Muscle of back (tissue), 3 donors: ENCODE measurements at regions not wholly inside any gene's neighbourhood (a gene's known extent, or its start where the extent isn't known, plus 50 kb on each side); places are given as distances from the start of the nearest gene placed in this dataset.
"Not testable (repeated sequence)": the region's sequence is repeated elsewhere in the genome, so short reads cannot be mapped to it uniquely, and the experiment has no call there.

ENCODE experiments used
- DNase-seq, 3 donors: peaks; one replicate each; pipeline versions ENCODE4 v3.0.0 to v3.0.0-alpha.2; 2013

DNA sequence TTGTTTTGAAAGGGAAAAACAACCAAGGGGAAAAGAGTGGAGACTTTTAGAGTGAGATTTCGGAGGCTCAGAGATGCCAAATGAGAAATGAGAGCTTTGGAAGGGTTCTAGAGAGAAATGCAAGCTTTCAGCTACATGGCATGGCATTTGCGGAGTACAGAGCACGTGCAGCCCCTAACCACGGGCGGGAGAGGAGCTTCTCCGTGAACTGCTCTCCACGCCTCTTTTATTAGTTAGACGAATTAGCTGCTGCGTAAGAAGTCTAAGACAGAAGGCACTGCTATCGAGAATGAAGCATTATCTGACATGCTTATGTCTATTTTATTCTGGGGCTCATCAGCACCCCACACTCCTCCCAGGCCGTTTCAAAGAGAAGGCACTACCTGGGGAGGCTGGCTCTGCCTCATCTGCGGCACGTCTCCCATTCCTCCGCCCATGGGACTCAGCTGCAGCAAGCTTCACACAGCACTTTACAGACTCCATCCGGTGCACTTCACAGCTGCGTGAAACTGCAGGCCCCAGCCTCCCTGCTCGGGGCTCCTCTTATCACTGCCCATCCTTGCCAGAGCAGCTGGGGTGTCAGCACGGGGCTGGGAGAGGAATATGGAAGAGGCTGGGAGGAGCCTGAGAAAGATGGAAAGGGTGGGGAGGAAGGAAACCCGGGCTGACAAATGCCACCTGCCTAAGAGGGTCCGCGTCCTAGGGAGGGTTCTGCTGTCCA is 207.3 kb upstream of the APCDD1 start:
- peak in 1 of 3 donors; percentile 86 for DNase-seq

DNA sequence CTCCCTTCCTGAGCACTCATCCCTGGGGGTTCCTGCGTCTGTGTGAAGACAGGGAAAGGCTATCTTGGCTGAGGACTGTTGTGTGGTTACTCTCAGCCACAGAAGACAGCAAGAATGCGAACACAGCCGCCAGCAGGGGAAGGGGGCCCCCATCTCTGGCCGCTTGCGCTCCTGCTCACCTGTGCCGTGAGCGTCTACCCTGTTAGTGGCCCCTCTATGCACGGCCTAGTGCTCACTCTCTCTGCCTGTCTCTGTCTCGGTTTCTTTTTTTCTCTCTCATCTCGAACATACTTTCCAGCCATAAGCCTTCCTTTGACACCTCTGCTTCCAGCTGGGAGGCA is 206.7 kb upstream of the APCDD1 start:
- no peak for DNase-seq

DNA sequence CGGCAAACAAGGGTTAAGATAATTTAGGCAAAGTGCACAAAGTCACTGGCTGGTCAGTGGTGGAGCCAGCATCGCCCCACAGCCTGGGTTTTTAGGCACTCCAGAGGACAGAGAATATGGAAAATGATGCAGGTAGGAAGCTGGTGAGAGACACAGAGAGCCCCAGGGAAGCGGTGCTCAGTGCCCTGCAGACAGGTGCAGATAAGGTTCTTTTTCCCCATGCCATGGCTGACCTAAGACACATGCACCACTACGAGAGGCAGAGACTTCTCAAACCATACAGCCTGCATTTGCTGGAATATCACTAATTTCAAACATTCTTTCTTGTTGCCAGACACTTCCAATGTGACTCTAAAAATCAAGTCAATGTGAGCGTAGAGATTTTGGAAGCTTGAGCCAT is 205.7 kb upstream of the APCDD1 start:
- no peak for DNase-seq

DNA sequence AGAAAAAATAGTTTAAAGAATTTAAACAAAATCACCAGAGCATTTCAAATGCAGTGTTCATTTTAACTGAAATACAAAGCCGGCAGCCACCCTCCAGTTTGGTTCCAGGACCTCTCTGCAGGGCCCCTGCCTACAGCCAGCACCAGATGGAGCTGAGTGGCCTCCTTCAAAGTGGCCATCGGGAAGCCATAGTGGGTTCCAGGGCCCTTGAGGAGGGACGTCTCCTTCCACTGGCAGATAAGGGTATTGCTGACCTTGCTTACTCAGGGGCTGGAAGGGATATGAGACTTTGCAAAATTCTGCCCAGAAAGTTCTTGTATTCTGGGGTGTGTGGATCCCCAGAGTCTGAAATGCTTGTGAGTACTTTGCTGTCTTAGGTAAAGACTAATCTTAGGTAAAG is 205.2 kb upstream of the APCDD1 start:
- no peak for DNase-seq

DNA sequence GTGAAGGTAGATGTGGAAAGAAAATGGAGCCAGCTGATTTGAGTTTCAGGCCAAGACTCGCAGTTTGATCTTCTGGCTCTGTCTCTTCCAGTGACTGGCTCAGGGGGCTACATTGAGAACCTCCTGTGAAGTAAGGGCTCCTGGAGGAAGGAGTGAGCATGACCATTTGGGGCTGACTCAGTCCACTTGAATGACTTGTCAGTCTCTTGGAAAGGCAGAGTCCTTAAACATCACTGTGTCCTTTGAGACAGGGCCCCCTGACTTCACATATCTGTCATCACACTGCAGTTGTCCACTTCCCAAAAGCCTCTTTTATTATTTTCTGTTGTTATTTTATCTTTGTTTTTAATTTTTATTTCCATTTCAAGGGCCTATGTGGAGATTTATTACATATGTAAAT is 204.6 kb upstream of the APCDD1 start:
- no peak for DNase-seq

DNA sequence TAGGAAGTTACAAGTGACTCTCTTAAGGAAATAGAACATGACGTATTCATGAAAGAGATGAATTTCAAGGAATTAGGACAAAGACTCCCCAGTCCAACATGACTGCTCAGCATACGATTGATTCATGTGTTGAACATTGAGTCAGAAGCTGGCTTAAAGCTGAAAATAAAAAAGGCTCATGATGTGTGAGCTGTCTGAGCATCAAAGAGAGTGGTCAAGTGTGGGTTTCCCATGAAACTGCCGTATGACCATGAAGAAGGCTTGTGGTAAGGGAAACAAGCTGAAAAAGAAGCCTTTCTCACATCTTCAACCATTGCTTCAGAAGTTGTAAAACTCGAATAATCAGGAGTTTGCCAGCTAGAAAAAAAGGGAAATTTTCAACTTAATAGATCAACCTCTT is 201.9 kb upstream of the APCDD1 start:
- no peak for DNase-seq

DNA sequence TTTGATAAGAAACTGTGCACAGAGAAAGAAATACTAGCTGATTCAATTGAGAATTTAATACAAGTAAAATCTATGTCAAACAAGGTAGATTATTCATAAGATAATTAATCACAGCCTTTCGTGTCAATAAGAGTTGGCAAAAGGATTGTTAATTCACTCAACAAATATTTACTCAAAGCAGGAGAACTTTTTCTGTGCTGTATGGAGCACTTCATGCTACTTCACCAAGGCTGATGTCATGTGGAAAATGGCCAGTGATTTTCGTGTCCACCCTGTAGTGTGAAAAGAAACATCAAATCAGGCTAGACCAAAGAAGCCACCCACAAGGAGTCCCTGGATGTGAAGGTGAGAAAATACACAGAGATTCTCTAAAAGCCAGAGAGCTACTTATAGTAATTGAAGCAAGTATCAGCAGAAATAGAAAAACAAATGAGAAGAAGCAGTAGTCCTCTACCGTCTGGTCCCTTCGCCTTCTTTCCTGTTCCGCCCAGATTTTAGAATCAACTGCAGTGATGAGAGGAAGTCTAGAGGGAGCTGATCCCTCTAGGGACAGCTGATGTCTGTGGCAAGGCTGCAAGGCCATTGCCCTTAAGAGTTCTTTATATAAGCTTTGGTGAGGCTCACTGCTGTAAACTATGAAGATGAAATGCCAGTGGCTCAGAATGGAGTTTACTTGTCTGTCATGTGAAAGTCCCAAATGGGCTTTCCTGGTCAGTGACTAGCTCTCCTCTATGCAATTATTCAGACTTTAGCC is 201.3 kb upstream of the APCDD1 start:
- DNase-seq: no peak

DNA sequence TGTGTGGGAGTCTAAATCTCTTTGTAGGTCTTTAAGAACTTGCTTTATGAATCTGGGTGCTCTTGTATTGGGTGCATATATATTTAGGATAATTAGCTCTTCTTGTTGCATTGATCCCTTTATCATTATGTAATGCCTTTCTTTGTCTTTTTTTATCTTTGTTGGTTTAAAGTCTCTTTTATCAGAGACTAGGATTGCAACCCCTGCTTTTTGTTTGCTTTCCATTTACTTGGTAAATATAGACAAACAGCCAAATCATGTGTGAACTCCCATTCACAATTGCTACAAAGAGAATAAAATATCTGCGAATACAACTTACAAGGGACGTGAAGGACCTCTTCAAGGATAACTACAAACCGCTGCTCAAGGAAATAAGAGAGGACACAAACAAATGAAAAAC is 198.2 kb upstream of the APCDD1 start:
- not testable (repeated sequence) for DNase-seq

DNA sequence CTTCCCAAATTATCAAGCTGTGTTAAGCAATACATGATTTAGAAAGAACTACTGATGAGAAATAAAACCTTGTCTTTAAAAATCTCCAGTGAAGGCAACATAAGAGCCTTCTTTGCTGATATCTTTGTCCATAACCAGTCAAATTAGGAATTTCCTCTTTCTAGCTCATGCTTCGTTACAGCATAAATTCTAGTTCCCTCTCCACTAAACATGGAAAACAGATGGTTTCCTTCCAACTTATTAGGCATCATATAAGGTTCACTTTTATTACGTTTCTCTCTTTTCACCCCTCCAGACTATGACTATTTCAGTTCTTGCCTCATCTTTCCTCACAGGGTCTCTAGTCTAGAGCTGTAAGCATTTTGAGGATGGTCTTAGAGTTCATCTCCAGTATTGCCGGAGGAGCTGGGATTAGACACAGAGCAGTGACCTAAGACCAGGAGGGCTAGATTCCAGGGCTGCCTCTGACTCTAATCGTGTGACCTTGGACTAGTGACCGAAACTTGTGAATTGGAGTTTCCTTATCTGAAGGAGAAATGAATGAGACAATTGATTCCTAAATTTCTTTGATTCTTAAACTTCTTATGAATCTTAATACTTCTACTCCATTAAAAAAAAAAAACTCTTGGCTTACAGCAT is 195.5 kb upstream of the APCDD1 start:
- no peak for DNase-seq

DNA sequence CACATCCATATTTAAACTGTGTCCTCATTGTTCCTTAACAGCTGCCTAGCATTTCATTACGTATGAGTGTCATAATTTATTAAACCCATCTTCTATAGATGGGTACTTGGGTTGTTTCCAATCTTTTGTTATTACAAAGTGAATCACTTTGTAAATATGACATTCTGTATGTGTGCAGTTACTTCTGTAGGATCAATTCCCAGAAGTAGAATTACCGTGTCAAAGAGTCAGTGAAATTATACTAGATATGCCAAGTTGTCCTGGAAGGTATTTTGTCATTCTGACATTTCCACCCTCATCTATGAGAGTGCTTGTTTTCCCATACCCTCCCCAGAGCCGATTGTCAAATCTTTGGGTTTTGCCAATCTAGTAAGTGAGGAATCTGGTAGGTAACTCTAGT is 194.5 kb upstream of the APCDD1 start:
- no peak for DNase-seq

DNA sequence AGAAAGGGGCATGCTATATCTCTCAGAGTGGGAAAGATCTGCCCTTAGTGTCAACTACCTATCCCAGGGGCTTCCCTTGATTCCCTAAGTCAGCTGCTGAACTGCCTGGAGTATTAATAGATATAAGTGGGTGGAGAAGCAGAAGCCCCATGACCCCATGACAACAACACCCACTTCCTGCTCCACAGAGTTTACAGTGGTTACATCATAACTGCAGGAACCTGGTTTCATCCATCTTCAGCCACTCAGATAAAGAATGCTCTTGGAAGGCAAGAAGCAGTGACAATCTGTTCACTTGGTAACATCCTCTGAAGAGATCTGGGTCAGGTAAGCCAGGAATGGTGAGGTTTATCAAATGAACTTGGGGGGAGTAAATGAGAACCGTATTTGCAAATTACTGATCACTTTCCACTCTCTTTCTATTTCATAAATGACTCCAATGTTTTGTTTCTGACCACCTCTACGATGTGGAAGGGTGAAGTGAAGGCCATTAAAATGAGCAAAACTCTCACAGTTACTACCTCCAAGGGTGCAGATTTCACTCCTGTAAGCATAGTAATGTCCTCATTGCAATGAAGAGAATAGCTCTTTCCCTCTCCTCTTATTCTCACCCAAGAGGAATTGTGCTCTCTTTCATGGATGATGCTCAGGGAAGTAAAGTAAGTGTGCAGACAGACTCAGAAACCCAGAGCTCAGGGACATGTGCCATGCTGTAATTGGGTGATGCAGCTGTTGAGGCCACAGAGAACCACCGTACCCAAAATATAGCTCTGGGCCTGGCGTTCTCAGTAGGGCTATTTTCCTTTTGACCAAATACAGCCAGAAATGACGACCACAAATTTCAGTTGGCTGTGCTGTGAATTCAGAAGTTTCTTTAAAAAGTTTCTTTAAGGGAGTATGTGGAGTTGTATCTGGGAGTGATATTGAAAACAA is 192.8 kb upstream of the APCDD1 start:
- DNase-seq: no peak

DNA sequence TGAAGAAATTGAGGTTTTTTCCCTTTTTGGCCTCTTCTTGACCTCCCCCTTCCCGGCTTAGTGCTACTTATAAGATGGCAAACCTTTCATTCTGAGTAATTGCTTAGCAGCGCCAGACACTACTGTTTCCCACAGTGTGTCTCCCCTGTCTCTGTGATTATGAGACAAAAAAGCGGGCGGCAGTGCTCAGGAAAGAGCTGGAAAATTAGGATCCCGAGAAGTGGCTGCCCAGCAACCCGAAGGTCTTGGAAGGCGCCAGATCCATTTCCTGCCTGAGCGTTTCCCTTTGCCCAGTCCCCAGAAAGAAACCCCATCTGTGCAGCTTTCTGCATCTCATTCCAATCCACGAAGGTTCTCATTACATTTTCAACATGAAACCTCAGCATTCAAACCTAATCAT is 191.9 kb upstream of the APCDD1 start:
- DNase-seq: no peak

DNA sequence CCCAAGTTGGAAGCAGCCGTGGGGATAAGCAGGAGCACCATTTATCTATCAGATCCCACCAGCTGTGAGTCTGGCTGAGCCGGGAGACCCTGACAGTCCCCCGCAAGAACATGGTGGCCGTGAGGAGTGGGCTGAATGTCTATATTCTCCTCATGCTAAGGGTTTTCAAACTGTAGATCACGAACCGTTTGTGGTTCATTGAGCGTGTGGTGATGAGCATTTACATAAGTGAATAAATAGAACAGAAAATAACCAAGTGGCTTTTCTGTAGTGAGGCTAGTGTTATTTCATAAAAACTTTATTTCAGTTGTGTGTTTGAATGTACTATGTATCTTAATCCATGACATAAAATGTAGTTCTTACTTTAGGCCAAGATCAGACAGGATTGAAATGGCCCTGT is 190.2 kb upstream of the APCDD1 start:
- DNase-seq: no peak

DNA sequence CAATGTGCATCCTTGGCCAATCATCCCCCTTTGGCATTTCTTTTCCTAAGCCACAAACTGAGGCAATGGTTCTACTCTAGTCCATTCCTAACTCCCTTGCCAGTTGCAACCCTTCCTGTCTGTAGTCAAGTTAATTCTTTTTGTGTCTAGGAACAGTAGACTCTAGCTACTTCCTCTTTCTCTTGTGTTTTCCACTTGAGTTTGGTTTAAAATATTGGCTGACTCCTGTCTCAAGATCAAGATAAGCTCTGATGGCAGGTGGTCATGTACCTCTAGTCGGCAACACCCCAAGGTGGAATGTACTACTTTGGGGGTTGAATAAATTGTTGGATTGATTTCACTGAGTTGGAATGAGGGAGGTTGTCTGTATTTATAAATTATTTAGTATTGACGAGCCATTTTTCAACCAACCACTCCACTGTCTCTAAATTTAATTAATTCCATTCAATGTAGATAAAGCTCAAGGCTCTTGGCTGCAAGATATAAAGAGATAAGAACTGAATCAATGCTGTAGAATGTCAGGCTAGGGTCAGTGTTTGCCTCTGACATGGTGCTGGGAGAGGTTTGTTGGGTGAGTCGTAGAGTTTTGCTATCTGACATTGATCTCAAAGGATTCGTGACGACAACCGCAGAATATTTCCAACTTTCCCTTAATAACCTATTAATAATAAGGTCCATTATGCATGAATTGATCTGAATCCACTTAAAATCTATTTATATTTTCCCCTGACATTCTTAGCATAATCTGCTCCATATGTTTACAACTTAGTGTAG is 188.7 kb upstream of the APCDD1 start:
- DNase-seq: peak in 1 of 3 donors; percentile 57

DNA sequence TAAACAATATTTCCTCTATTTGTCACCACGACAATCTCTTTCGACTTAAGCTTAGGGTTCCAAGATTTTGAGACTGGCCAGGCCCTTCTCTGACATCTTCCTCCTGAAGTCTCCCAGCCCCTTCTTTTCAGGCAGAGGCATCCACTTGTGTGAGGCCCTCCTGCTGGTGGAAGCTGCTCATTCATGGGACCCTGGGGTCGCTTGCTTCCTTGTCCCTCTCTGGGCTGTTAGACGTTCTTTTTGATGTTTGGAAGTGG is 188.2 kb upstream of the APCDD1 start:
- DNase-seq: no peak

DNA sequence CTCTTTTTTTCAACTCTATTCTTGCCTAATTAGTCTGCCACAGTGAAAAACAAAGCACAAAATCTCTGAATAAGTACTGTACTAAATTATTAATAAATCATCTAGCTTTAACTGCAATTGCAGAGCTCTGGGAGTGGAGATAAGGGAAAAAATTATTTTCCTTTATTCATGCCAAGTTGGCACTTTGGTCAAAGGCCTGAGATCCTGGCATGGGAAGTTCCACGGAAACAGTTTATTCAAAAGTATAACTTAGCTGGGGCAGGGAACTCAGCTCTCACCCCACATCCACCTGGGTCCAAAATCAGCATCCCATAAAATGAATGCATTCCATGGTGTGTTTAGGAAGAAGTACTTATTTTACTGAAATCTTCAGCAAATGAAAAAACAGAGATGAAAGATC is 185.2 kb upstream of the APCDD1 start:
- no peak for DNase-seq

DNA sequence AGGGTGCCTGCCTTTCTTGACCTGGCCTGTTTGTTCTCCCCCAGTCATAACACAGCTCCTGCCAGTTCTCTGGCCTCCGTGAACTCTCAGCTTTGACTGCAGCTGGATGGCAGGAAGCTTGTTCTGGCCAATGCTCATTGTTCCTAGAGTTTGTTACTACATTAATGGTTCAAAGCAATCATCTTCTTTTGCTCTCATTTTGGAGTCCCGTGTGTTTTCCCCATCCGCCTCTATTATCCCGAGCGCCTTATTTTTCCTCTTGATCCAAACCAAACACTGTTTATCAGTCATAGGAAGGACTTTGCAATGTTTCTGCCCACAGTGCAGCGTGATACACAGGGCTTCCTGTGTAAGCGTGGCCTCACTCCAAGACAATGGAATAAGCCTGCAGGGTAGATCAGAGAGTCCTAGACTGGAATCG is 184.3 kb upstream of the APCDD1 start:
- DNase-seq: no peak

DNA sequence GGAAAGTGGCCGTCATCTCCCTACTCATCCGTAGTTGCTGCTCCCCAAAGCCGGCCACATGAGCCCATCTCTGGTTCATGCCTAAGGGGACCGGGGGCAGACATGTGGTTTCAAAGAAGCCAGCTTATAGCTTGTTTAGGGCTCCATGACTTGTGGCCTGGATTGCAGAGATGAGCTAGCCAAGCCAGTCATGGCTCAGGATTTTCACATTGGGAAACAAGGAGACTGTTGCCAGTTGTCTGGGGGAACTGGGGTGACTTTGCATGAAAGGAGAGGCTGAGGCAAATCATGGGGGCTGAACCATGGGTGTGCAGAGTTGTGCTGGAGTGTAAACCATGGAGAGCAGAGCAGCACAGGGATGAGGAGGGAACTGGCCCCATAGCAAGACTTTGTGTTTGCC is 183.0 kb upstream of the APCDD1 start:
- no peak for DNase-seq

DNA sequence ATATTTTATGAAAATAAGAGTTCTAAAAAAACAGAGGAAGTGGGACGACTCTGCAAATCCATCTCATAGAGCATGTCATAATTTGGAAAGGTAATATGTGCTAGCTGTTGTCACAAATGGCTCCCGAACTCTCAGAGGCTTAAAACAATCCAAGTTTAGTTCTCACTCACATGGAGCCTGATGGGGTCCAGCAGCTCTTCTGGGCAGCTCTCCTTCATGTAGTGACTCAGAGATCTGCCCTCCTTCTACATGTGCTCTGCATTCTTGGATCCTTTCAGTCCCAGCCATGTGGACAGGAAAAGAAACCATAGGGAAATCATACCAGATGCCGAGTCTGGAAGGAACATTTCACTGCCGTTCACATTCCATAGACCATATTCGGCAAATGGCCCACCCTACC is 180.1 kb upstream of the APCDD1 start:
- DNase-seq: peak; percentile 65 to 85 (median 73)

DNA sequence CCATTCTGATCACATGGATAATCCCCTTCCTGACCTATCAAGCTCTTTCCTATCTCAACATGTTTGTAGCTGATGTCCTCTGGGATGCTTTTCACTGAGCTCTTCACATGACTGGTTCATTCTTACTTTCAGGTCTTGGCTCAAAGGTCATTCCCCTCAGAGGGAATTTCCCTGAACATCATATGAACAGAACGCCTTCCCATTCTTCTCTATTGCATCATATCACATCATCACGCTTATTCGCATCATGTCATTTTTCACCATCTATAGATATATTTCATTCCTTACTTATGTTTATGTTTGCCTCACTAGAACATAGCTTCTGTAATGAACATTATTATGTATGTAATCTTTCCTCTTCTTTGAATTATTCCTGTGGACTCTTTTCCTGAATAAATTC is 178.9 kb upstream of the APCDD1 start:
- no peak for DNase-seq

DNA sequence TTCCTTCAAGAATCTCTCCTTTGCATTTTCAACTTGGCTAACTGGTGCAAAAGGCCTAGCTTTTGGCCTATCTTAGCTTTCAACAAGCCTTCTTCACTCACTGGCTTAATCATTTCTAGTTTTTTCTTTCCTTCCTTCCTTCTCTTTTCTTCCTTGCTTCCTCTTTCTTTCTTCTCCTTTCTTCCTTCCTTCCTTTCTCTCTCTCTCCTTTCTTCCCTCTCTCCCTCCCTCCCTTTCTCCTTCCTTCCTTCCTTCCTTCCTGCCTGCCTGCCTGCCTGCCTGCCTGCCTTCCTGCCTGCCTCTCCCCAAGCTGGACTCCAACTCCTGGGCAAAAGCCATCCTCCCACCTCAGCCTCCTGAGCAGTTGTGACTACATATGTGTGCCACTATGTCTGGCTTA is 176.2 kb upstream of the APCDD1 start:
- DNase-seq: no peak

DNA sequence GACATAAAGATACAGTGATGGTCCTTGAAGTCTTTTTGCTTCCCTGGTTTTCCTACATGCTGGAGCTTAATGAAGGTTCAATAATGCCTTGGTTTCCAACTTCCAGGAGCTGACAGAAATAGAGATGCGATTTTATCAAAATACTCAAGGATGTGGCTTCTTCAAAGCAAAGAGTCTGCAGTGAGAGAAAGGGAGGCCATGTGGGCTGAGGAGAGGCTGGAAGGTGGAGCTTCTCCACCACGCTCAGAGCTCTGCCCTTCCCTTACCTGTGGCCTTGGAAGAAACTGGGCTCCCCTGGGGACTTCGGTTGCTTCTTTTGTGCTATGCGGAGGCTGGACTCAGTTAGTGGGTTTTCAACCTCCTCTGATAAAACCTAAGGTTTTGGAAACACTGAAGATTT is 175.0 kb upstream of the APCDD1 start:
- DNase-seq: no peak
